ENCODE measurements at regions not wholly inside any gene's neighbourhood (a gene's known extent, or its start where the extent isn't known, plus 50 kb on each side); places are given as distances from the start of the nearest gene placed in this dataset.

- H3F3A ChIP-seq (ENCODE audit: low read depth), result peaks cover 25% of the 10 kb centered on the region
- H3K9me3 Mint-ChIP-seq, result peaks cover 3% of the 10 kb centered on the region
- peaks cover 63% of the 10 kb centered on the region for H3K4me1 Mint-ChIP-seq
- no peak overlapping the region for H3K27ac Mint-ChIP-seq
- H4K20me1 ChIP-seq (ENCODE audit: low read depth), result no peaks in the 10 kb centered on the region
- no peak for DNase-seq (ENCODE audit: low spot score)
- H3K9ac ChIP-seq, result no peak overlapping the region
- TF ChIP-seq EZH2 (IDR thresholded peaks at IDR 0.05) (no peak), EZH2phosphoT487 (IDR thresholded peaks at IDR 0.05) (no peak), CTCF (IDR thresholded peaks at IDR 0.05) (no peak)
- no peaks in the 10 kb centered on the region for H3K36me3 Mint-ChIP-seq
- H2AFZ ChIP-seq (replicated peaks), result no peak overlapping the region
- no peaks in the 10 kb centered on the region for H3K9me3 ChIP-seq (ENCODE audit: low read depth)
- peaks cover 37% of the 10 kb centered on the region for H3K4me1 ChIP-seq
- H3K4me3 ChIP-seq, result no peak overlapping the region
- H3K27me3 Mint-ChIP-seq (ENCODE audit: insufficient read depth, low read depth), result no peaks in the 10 kb centered on the region
- H3K27me3 ChIP-seq, result no peaks in the 10 kb centered on the region
- no peak overlapping the region for H3K27ac ChIP-seq
- no peaks in the 10 kb centered on the region for H3K36me3 ChIP-seq
- no peak overlapping the region for H3K4me3 Mint-ChIP-seq
- no peak overlapping the region for H3K4me2 ChIP-seq
- H3K79me2 ChIP-seq (ENCODE audit: low read depth), result peaks cover 13% of the 10 kb centered on the region
Measured at GRCh38 chr11:27215471-27216269, 147.3 kb downstream of the CCDC34 start.

- Histone ChIP-seq H3K4me3 (no peak overlapping the region), H3K9me3 (ENCODE audit: low read depth) (no peaks in the 10 kb centered on the region), H3K4me1 (peaks cover 37% of the 10 kb centered on the region), H3K9ac (no peak overlapping the region), H3K79me2 (ENCODE audit: low read depth) (peaks cover 13% of the 10 kb centered on the region), H3K27me3 (no peaks in the 10 kb centered on the region), H3F3A (ENCODE audit: low read depth) (peaks cover 25% of the 10 kb centered on the region), H3K36me3 (no peaks in the 10 kb centered on the region), H3K27ac (no peak overlapping the region), H3K4me2 (no peak overlapping the region), H4K20me1 (ENCODE audit: low read depth) (no peaks in the 10 kb centered on the region), H2AFZ (replicated peaks) (no peak overlapping the region)
- H3K4me1 Mint-ChIP-seq, result peaks cover 63% of the 10 kb centered on the region
- DNase-seq (ENCODE audit: low spot score), result no peak
- no peak overlapping the region for H3K4me3 Mint-ChIP-seq
- H3K9me3 Mint-ChIP-seq, result peaks cover 3% of the 10 kb centered on the region
- no peak overlapping the region for H3K27ac Mint-ChIP-seq
- no peaks in the 10 kb centered on the region for H3K27me3 Mint-ChIP-seq (ENCODE audit: insufficient read depth, low read depth)
- no peaks in the 10 kb centered on the region for H3K36me3 Mint-ChIP-seq
- TF ChIP-seq EZH2 (IDR thresholded peaks at IDR 0.05), result no peak
- no peak for TF ChIP-seq EZH2phosphoT487 (IDR thresholded peaks at IDR 0.05)
- TF ChIP-seq CTCF (IDR thresholded peaks at IDR 0.05), result no peak
Measured at GRCh38 chr11:27214713-27215112, 148.3 kb downstream of the CCDC34 start.

- peaks cover 24% of the 10 kb centered on the region for H3K4me1 ChIP-seq
- no peaks in the 10 kb centered on the region for H4K20me1 ChIP-seq (ENCODE audit: low read depth)
- no peaks in the 10 kb centered on the region for H3K9me3 Mint-ChIP-seq
- H3K27ac Mint-ChIP-seq, result peak overlapping the region; percentile 57
- no peak overlapping the region for H3K4me3 Mint-ChIP-seq
- no peaks in the 10 kb centered on the region for H3K36me3 Mint-ChIP-seq
- peaks cover 15% of the 10 kb centered on the region for H3F3A ChIP-seq (ENCODE audit: low read depth)
- H3K9me3 ChIP-seq (ENCODE audit: low read depth), result no peaks in the 10 kb centered on the region
- H3K4me1 Mint-ChIP-seq, result peaks cover 48% of the 10 kb centered on the region
- no peaks in the 10 kb centered on the region for H3K27me3 Mint-ChIP-seq (ENCODE audit: insufficient read depth, low read depth)
- TF ChIP-seq CTCF (IDR thresholded peaks at IDR 0.05) (no peak), EZH2 (IDR thresholded peaks at IDR 0.05) (no peak), EZH2phosphoT487 (IDR thresholded peaks at IDR 0.05) (no peak)
- no peaks in the 10 kb centered on the region for H3K27me3 ChIP-seq
- H3K79me2 ChIP-seq (ENCODE audit: low read depth), result no peaks in the 10 kb centered on the region
- H3K36me3 ChIP-seq, result no peaks in the 10 kb centered on the region
- H3K4me3 ChIP-seq, result no peak overlapping the region
- DNase-seq (ENCODE audit: low spot score), result peak; percentile 52
- H3K27ac ChIP-seq, result peak overlapping the region; percentile 53
- H2AFZ ChIP-seq (replicated peaks), result no peak overlapping the region
- H3K4me2 ChIP-seq, result peak overlapping the region; percentile 28
- no peak overlapping the region for H3K9ac ChIP-seq
Measured at GRCh38 chr11:27213232-27213660, 149.8 kb downstream of the CCDC34 start.
